HCT116 (cell line): ENCODE measurements at regions not wholly inside any gene's neighbourhood (a gene's known extent, or its start where the extent isn't known, plus 50 kb on each side); places are given as distances from the start of the nearest gene placed in this dataset.

Experiments
- EZH2 ChIP-seq: fragments of 200-600 bp; sonication (generic); IDR thresholded peaks from 2 replicates; pipeline ENCODE4 v1.6.1; 2017; ENCODE audit warnings: antibody characterized with exemption, mixed run types
- TCF7L2 ChIP-seq: IDR thresholded peaks from 2 replicates; pipeline ENCODE4 v1.7.0; 2011; ENCODE audit warnings: borderline replicate concordance, inconsistent platforms; ENCODE audit not compliant: insufficient read depth, insufficient read length; ENCODE audit errors: extremely low read depth
- YY1 ChIP-seq: IDR thresholded peaks from 2 replicates; pipeline ENCODE4 v1.6.1; 2011; ENCODE audit warnings: low read length, low read depth, moderate library complexity, mild to moderate bottlenecking; ENCODE audit not compliant: insufficient replicate concordance; ENCODE audit errors: extremely low read depth
- ZNF274 ChIP-seq: fragments of 200-500 bp; sonication (Bioruptor generic); IDR thresholded peaks from 2 replicates; pipeline ENCODE4 v1.6.1; 2014; ENCODE audit warnings: mild to moderate bottlenecking, low read depth, low read length, inconsistent platforms
- TF ChIP-seq, protein P1 (sequence below): IDR thresholded peaks from 2 replicates; pipeline ENCODE4 v1.6.1; 2011; ENCODE audit warnings: mild to moderate bottlenecking, low read length, moderate library complexity; ENCODE audit not compliant: insufficient replicate concordance; ENCODE audit errors: extremely low read depth
- TF ChIP-seq, protein P2 (sequence below): IDR thresholded peaks from 2 replicates; pipeline ENCODE4 v1.6.1; 2012; ENCODE audit warnings: low read depth
- TF ChIP-seq, protein P3 (sequence below): IDR thresholded peaks from 2 replicates; pipeline ENCODE4 v1.6.1; 2012
- TF ChIP-seq, protein P4 (sequence below), 3 experiments: fragments of 200-600 bp in 1 of 3; sonication (generic) in 1 of 3; IDR thresholded peaks in 2 of 3; conservative IDR thresholded peaks in 1 of 3; 2 replicates each; pipeline ENCODE4 v1.5.1; 2012 to 2017; ENCODE audit warnings: low read depth in 2 of 3, low read length in 2 of 3, antibody characterized with exemption in 1 of 3, borderline replicate concordance in 1 of 3, control low read depth in 1 of 3, mild to moderate bottlenecking in 1 of 3, mixed read lengths in 1 of 3, mixed run types in 1 of 3, moderate library complexity in 1 of 3; ENCODE audit not compliant: insufficient read depth in 1 of 3

DNA sequence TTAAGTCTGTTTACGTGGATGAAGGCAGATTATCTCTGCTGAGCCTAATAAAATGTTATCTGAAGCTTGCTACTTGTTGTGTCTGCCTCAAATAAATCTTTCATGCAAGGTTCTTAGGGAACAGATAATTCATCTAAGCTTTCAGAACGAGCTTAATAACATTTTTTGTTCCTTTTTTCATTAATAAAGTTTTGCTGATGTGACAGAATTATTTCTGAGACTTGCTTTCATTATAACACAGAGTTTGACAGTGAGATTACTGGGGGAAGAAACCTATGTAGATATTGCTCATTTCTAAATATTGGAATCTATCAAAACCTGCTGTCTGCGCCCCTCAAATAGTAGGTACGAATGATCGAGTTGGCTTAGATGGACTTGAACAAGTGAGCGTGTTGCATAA, 948.7 kb upstream of the SEL1L start:
- TF ChIP-seq, protein P1, sequence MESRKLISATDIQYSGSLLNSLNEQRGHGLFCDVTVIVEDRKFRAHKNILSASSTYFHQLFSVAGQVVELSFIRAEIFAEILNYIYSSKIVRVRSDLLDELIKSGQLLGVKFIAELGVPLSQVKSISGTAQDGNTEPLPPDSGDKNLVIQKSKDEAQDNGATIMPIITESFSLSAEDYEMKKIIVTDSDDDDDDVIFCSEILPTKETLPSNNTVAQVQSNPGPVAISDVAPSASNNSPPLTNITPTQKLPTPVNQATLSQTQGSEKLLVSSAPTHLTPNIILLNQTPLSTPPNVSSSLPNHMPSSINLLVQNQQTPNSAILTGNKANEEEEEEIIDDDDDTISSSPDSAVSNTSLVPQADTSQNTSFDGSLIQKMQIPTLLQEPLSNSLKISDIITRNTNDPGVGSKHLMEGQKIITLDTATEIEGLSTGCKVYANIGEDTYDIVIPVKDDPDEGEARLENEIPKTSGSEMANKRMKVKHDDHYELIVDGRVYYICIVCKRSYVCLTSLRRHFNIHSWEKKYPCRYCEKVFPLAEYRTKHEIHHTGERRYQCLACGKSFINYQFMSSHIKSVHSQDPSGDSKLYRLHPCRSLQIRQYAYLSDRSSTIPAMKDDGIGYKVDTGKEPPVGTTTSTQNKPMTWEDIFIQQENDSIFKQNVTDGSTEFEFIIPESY, result no peak
- TF ChIP-seq EZH2 (no peak), ZNF274 (no peak), TCF7L2 (no peak), YY1 (no peak)
- TF ChIP-seq, protein P2, sequence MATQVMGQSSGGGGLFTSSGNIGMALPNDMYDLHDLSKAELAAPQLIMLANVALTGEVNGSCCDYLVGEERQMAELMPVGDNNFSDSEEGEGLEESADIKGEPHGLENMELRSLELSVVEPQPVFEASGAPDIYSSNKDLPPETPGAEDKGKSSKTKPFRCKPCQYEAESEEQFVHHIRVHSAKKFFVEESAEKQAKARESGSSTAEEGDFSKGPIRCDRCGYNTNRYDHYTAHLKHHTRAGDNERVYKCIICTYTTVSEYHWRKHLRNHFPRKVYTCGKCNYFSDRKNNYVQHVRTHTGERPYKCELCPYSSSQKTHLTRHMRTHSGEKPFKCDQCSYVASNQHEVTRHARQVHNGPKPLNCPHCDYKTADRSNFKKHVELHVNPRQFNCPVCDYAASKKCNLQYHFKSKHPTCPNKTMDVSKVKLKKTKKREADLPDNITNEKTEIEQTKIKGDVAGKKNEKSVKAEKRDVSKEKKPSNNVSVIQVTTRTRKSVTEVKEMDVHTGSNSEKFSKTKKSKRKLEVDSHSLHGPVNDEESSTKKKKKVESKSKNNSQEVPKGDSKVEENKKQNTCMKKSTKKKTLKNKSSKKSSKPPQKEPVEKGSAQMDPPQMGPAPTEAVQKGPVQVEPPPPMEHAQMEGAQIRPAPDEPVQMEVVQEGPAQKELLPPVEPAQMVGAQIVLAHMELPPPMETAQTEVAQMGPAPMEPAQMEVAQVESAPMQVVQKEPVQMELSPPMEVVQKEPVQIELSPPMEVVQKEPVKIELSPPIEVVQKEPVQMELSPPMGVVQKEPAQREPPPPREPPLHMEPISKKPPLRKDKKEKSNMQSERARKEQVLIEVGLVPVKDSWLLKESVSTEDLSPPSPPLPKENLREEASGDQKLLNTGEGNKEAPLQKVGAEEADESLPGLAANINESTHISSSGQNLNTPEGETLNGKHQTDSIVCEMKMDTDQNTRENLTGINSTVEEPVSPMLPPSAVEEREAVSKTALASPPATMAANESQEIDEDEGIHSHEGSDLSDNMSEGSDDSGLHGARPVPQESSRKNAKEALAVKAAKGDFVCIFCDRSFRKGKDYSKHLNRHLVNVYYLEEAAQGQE, result no peak
- TF ChIP-seq, protein P3, sequence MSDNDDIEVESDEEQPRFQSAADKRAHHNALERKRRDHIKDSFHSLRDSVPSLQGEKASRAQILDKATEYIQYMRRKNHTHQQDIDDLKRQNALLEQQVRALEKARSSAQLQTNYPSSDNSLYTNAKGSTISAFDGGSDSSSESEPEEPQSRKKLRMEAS, result no peak
- TF ChIP-seq, protein P4, sequence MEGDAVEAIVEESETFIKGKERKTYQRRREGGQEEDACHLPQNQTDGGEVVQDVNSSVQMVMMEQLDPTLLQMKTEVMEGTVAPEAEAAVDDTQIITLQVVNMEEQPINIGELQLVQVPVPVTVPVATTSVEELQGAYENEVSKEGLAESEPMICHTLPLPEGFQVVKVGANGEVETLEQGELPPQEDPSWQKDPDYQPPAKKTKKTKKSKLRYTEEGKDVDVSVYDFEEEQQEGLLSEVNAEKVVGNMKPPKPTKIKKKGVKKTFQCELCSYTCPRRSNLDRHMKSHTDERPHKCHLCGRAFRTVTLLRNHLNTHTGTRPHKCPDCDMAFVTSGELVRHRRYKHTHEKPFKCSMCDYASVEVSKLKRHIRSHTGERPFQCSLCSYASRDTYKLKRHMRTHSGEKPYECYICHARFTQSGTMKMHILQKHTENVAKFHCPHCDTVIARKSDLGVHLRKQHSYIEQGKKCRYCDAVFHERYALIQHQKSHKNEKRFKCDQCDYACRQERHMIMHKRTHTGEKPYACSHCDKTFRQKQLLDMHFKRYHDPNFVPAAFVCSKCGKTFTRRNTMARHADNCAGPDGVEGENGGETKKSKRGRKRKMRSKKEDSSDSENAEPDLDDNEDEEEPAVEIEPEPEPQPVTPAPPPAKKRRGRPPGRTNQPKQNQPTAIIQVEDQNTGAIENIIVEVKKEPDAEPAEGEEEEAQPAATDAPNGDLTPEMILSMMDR (IDR thresholded peaks at IDR 0.05 in 2 of 3, conservative IDR thresholded peaks at IDR 0.05 in 1 of 3; ENCODE audit: borderline replicate concordance in 1 of 3, insufficient read depth in 1 of 3, low read depth in 2 of 3, low read length in 2 of 3), result no peak
